ENCODE measurements at regions not wholly inside any gene's neighbourhood (a gene's known extent, or its start where the extent isn't known, plus 50 kb on each side); places are given as distances from the start of the nearest gene placed in this dataset.

- no peak for DNase-seq (ENCODE audit: low read depth)
- in situ Hi-C loops (cut with HindIII; ENCODE audit: low sequenced_read_pairs), result no loop called here
- no peak overlapping the region for H3K4me3 ChIP-seq (ENCODE audit: low read depth, low read length)
- TF ChIP-seq CTCF (IDR thresholded peaks at IDR 0.05; ENCODE audit: low read depth, low read length, missing control alignments), result no peak
These were observed 117.7 kb upstream of the FRMD4A start for GRCh38 chr10:14448197-14448990.

DNA sequence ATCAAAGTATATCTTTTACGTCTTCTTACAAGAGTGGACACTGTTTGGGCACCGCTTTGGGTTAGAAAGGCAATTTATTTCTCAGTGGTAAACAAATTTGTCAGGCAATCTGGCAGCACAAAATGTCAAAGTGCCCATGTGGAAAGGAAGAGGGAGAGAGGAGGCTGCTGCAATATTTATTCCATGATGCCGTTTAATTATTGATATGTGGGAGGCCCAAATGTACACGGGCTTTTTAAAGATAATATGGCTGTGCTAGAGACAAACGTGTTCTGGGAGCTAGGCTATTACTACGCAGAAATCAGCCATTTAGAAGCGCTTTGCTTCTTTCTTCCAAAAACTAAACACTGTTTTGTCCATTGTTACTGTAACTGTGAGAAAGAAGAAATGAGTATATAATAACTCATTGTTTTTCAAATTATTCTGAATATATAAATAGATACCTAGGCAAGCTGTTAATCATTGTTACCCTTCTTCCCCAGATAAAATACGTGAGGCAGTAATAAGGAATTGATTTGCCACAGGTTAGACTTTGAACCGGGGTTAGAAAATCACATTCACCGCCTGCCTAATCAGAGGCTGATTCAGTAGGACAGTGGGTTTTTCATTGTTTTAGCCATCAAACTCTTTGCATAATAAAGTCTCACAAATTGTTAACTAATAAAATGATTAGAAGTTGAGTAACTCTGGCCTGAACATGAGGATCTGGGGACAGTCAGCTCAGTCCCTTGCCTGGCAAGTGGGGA lies 116.5 kb upstream of the FRMD4A start:
- no peak for DNase-seq (ENCODE audit: low read depth)
- no peak overlapping the region for H3K4me3 ChIP-seq (ENCODE audit: low read depth, low read length)
- TF ChIP-seq CTCF (IDR thresholded peaks at IDR 0.05; ENCODE audit: low read depth, low read length, missing control alignments), result no peak
- in situ Hi-C loops (cut with HindIII; ENCODE audit: low sequenced_read_pairs), result no loop called here

DNA sequence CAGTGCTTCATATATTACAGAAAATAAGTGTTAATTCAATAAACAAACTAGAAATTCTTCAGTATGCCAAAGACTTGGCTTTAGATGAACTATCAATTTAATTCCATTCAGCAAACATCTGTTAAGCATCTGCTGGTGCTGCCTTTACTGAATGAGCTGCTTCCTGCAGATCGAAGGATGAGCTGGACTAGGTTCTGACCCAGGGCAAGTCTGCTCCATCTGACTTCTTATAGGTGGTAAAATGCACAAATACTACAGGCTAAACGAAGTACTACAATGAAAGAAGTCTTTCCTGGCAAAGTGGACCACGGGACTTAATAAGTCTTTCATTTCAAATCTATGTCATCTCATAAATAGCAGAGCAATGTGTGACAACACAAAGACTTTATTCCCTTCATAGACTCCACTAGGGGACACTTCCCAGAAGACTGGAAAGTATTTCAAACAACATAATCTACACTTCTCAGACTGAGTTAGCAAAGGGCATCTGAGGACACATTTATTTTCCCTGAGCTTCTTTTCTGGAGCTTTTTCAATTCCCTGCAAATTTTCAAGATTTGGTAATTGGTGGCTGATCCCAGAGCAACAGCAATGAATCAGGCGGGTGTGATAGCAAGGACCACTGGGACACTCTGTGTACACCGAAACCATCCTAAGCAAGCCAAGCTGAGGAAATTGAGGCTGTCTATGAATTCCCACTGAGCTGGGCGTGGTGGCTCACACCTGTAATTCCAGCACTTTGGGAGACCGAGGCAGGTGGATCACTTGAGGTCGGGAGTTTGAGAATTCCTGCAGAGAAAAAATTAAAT lies 108.9 kb upstream of the FRMD4A start:
- no peak for TF ChIP-seq CTCF (IDR thresholded peaks at IDR 0.05; ENCODE audit: low read depth, low read length, missing control alignments)
- no peak overlapping the region for H3K4me3 ChIP-seq (ENCODE audit: low read depth, low read length)
- no peak for DNase-seq (ENCODE audit: low read depth)
- in situ Hi-C loops (cut with HindIII; ENCODE audit: low sequenced_read_pairs), result no loop called here

GRCh38 chr10:14438576-14438975 lies 107.9 kb upstream of the FRMD4A start:
- in situ Hi-C loops (cut with HindIII; ENCODE audit: low sequenced_read_pairs), result no loop called here
- H3K4me3 ChIP-seq (ENCODE audit: low read depth, low read length), result no peak overlapping the region
- DNase-seq (ENCODE audit: low read depth), result no peak
- TF ChIP-seq CTCF (IDR thresholded peaks at IDR 0.05; ENCODE audit: low read depth, low read length, missing control alignments), result no peak

GRCh38 chr10:14438057-14438456 lies 107.3 kb upstream of the FRMD4A start:
- in situ Hi-C loops (cut with HindIII; ENCODE audit: low sequenced_read_pairs), result no loop called here
- no peak for TF ChIP-seq CTCF (IDR thresholded peaks at IDR 0.05; ENCODE audit: low read depth, low read length, missing control alignments)
- no peak overlapping the region for H3K4me3 ChIP-seq (ENCODE audit: low read depth, low read length)
- DNase-seq (ENCODE audit: low read depth), result no peak

- in situ Hi-C loops (cut with HindIII; ENCODE audit: low sequenced_read_pairs), result no loop called here
- H3K4me3 ChIP-seq (ENCODE audit: low read depth, low read length), result no peak overlapping the region
- DNase-seq (ENCODE audit: low read depth), result no peak
- TF ChIP-seq CTCF (IDR thresholded peaks at IDR 0.05; ENCODE audit: low read depth, low read length, missing control alignments), result no peak
These were observed 105.4 kb upstream of the FRMD4A start for GRCh38 chr10:14435976-14436632.

Data from astrocyte of the cerebellum (primary cell).